NCI-H1930 (cell line): ENCODE measurements at regions not wholly inside any gene's neighbourhood (a gene's known extent, or its start where the extent isn't known, plus 50 kb on each side); places are given as distances from the start of the nearest gene placed in this dataset.
"Not testable (repeated sequence)": the region's sequence is repeated elsewhere in the genome, so short reads cannot be mapped to it uniquely, and the experiment has no call there.

Source experiments
- DNase-seq, 2 experiments: peaks; one replicate each; lab custom pipeline; 2025; lab: John Stamatoyannopoulos, UW

- DNase-seq: no peak
These were observed 514.7 kb upstream of the MGAT4C start for GRCh38 chr12:86770871-86771270.

DNA sequence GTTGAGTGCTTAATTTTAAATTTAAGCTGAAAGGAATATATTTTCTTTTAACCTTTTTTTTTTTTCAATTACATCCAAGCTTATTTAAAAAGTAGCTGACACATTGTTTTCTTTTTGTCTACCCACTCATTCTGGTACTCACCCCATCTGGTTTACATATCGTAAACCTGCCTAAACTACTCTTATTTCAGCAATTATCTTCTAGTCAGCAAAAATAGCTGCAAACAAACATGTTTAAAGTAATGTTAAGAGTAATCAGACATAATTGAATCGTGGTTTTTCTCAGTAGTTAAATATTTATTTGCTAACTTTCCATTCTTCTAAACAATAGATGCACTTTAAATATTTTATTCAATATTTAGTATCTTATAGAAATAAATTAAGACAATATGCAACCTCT, 492.7 kb upstream of the MGAT4C start:
- peak in 1 of 2 experiments; percentile 13 for DNase-seq

DNA sequence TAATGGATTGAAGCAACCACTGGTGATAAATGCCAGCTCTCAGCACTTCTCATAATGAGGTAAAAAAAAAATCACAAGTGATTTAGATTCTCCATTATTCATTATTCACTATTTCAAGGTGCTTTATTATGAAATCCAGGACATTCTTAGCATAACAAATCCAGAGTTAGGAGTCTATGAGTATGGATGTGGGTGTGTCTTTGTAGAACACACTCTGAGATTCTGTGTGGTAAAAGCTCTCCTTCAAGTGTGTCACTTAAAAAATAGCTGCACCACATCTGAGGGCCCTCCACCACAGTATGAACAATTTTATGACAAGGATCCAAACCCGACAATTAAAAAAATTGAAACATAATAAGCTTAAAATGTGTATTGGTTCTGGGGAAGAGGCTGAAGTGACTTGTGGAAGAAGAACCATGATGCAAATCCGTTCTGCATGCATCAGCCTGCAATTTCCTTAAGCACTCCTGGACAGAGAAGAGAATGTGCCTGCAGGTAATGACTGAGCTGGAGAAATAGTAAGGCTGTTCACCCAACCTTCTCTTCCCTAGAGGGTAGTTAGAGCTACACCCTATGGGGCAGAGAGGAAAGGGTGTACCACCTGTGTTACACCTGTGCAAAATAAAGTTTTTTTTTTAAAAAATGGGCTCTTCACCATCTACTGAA, 488.5 kb upstream of the MGAT4C start:
- no peak for DNase-seq

DNA sequence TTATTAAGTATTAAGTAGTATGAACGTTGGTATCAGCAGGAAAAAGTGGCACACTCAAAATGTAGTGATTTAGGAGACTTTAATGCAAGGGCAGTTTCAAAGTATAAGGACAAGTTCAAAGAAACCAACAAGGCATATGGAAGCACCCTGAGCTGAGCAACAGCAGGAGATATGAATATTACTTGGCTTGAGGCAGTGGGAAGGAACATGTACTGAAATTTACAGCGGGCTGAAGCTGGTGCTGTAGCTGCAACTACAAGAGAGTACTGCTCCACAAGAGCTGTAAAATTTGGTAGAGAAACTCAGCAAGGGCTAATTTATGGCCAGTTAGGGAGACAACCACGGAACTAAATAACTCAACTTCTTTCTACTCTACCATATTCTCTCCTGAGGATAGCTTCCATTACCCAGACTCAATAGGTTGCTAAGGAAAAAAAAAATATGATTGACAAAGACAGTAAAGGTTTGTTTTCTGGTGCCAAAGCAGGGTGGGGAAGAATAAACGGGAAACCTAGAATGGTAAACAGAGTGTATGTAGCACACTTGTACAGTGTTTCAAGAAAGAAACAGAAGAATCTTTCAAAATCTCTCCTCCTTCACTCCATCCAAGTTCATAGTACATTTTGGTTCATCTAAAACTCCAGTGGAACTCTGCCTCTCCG, 487.8 kb upstream of the MGAT4C start:
- no peak for DNase-seq

GRCh38 chr12:86741531-86741930, 485.3 kb upstream of the MGAT4C start:
- DNase-seq: no peak

GRCh38 chr12:86735851-86736250, 479.7 kb upstream of the MGAT4C start:
- DNase-seq: no peak

DNA sequence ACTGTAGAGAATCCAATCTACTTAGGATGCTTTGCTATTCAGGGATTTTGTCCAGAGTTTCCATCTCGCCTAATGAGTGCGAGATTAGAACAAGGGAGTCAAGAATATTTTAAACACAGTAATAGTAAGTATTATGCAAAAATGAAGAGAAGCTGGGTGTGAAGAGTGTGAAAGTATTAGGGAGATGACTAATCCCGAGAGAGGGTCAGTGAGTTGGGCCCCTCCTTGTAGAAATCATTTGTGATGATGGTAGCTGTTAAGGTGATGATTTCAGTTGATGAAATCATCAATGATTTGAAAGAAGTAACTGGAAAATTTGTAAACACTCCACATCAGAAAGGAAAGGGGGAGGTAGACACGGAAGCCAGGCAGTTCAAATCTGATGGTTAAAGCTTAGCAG, 478.9 kb upstream of the MGAT4C start:
- no peak for DNase-seq

- DNase-seq: no peak
These were observed 474.0 kb upstream of the MGAT4C start for GRCh38 chr12:86730233-86730632.

DNA sequence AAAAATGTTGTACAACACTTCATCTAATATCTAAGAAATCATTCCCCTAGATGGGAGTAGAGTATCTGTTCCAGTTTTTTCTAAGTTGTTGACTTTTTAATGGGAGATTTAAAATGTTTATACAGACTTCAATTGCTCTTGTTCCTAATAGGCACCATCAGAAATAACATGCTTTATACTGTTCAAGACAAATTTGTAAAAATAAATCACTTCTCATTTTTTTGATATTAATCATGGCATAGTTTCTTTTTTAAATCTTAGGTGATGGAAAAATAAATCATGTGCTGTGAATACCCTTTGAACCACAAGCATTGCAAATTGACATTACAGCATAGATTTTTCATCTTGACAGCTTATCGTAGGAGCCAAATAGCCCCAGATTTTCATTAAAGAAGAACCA, 473.5 kb upstream of the MGAT4C start:
- DNase-seq: no peak

- no peak for DNase-seq
These were observed 471.0 kb upstream of the MGAT4C start for GRCh38 chr12:86727160-86727559.

DNA sequence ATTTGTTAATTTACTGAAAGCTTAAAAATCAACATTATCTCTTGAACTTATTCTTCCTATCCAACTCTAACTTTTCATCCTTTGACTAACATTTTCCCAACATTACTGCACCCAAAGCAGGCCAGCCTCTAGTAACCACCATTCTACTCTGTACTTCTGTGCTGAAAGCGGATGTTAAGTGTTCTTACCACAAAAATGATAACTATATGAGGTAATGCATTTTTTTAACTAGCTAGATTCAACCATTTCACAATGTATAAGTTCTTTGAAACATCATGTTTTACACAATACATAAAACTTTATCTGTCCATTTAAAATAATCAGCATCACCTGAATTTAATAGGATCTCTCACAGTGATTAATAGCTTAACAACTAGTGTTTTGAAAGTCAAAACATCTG, 468.5 kb upstream of the MGAT4C start:
- DNase-seq: no peak

- no peak for DNase-seq
These were observed 467.1 kb upstream of the MGAT4C start for GRCh38 chr12:86723326-86723725.

DNA sequence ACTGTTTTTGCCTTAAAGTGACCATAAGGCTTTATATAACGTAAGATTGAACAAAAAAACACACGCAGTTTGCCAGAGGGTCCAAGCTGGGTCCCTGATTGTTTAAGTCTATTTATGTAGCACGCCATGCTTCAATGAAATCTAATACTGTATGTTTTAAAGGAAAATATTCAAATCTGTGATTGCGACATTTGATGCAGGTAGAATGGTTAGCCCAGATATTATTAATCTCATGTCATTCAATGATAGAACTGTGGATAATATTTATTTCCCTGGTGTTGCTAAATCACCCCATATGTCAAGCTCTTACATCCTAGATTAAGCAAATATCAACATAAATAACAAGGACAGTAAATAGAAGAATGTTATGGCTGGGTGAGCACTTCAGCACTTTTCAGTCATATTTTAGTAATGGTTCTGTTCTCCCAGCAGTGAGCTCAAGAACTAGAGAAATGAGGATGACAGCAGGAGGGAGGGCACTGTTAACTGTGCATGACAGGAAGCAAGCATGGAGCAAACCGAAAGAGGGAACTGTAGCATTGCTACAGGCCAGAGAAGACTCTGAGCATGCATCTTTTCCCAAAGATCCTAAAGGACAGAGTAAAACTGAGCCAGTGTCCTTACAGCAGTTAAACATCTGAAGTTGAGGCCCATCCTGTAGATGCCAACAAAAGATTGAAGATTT, 465.7 kb upstream of the MGAT4C start:
- no peak for DNase-seq

DNA sequence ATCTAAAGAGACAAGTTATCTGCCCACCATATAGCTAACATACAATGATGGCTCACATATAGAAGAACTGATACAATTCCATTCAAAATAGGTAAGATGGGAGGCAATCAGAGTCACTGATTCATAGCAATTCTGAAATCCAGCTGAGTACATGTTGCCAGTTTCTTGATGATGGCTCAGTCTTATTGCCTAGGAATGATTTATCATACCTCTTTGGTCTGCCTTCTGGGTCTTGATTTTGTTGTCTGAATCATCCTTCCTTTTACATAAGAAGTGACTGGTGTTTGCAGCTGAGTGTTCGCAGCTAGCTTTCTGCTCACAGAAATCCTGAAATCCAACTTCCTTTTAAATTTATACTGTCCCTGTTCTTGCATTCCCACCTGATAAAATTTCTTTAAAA, 463.2 kb upstream of the MGAT4C start:
- no peak for DNase-seq

GRCh38 chr12:86713121-86713520, 456.9 kb upstream of the MGAT4C start:
- no peak for DNase-seq

GRCh38 chr12:86712425-86712843, 456.2 kb upstream of the MGAT4C start:
- no peak for DNase-seq

DNA sequence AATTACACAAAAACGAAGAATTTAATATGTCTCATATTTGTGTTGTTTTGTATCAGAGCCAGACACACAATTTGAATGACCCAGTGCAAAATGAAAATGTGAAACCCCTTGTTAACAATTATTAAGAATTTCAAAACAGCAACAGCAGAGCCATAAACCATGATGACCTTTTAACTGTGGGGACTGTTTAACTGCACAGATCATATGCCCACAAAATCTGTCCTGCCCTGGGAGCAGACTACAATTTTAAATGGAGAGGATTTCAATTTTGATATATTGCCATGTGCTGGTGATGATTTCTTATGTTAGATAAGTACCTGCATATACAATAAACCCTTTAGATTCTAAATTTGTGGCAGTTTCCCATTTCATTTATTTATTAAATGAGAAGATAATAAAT, 455.5 kb upstream of the MGAT4C start:
- no peak for DNase-seq

DNA sequence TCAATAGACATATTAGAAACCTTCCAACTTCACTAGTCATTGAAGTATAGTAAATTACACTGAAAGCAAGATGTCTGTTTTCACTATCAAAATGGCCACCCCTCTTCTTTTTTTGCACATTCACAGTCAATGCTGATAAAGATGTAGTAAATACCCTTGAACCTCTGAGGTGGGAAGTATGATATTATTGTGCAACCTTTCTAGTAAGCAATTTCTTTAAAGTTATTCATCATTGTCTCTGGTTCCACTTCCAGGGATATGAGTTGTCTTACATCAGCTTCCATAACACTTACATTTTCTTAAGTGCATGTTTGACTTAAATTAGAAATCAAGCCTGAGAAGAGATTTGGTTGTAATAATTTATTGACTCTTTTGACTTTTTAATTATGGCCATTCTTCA, 453.9 kb upstream of the MGAT4C start:
- DNase-seq: no peak

GRCh38 chr12:86709017-86709416, 452.8 kb upstream of the MGAT4C start:
- not testable (repeated sequence) for DNase-seq

DNA sequence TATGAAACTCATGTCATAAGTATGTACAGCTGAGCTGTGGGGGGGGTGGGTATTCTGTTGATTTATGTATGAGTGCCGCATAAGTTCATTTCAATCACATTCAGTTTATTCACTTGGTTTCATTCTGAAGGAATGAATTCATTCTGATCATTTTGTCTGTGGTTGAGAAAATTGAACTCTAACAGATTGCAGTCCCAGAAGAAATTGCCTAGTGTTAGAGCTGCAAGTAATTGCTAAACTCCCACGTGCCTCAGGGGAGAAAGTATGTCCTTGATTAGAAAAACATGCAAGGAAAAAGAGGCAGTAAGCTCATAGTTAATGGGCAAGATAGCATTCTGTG, 442.4 kb upstream of the MGAT4C start:
- DNase-seq: no peak

DNA sequence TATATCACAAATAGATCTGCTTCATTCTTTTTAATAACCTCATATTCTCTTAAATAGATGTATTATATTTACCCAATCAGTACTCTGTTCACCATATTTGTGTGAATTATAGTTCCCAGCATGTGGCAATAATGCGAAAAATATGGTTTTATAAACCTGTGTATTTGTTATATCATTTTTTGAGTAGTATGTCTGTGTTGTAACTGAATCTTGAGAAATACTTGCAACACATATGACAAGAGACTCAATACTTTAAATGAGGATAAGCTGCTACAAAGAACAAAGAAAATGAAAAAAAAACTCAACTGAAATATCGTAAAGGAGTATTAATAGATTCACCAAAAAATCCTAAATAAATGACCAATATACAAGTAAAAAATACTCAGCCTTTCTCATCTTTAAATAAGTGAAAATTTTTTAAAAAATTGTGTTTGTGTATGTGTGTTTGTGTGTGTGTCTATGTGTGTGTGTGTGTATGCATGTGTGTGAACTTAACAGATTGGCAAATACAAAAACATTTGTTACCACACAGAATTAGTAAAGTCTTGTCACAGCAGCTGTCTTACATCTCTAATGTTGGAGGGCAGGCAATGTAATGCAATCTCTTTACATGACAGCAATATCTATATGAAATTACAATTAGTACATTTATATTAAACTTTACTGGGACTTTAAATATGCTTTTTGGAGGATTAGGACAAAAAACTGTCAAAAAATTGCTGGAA, 441.9 kb upstream of the MGAT4C start:
- DNase-seq: no peak

DNA sequence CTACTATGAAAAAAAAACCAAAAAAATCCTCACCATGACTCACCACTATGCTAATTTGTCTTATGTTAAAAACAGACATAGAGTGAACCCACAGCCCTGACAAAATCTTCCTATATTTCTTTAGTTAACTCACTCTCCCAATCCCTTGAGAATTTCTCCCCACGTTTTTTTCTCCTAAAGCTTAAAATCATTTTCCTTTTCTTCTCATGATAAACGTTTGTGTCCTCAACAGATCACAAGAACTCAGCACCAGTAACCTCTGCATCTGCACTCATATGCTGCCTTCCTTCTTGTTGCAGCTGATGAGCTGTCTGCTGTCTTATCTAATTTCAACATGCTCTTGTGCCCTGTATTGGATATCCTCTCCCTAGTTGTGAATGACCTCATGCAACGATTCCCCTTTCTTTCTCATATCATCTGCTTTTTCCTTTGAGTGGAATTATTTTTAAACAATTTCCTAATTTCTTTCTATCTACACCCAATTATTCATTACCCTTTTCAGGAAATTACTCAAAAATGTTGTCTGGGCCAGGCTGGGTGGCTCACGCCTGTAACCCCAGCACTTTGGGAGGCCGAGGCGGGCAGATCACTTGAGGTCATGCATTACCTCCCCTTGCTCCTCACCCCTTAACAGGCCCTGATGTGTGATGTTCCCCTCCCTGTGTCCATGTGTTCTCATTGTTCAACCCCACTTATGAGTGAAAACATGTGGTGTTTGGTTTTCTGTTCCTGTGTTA, 427.5 kb upstream of the MGAT4C start:
- DNase-seq: no peak
